Left lung (tissue), 4 donors: ENCODE measurements at regions not wholly inside any gene's neighbourhood (a gene's known extent, or its start where the extent isn't known, plus 50 kb on each side); places are given as distances from the start of the nearest gene placed in this dataset.

Experiments used
- ATAC-seq: fragments of 200-7000 bp; cut with Tn5 transposase; one replicate; pipeline ENCODE4 v1.9.1; 2020; ENCODE audit warnings: moderate library complexity
- DNase-seq, 4 donors: peaks; one replicate each; pipeline ENCODE4 v3.0.0-alpha.2; 2013 to 2020
- H3K27ac ChIP-seq, 2 donors: fragments of 200-600 bp; sonication (generic) in 1 of 2; one replicate each; pipeline versions ENCODE4 v1.5.0 to v1.8.0; 2020 to 2021
- H3K27me3 ChIP-seq, 2 donors: fragments of 200-600 bp; sonication (generic) in 1 of 2; one replicate each; pipeline versions ENCODE4 v1.5.0 to v1.8.0; 2020 to 2021
- H3K36me3 ChIP-seq, 2 donors: fragments of 200-600 bp; sonication (generic) in 1 of 2; one replicate each; pipeline versions ENCODE4 v1.5.0 to v1.8.0; 2020 to 2021
- H3K4me1 ChIP-seq, 2 donors: fragments of 200-600 bp; one replicate each; pipeline ENCODE4 v1.8.0; 2021
- H3K4me3 ChIP-seq, 2 donors: fragments of 200-600 bp; sonication (generic) in 1 of 2; one replicate each; pipeline versions ENCODE4 v1.5.0 to v1.8.0; 2020 to 2021; ENCODE audit warnings: mild to moderate bottlenecking in 1 of 2
- H3K9me3 ChIP-seq, 2 donors: fragments of 200-600 bp; sonication (generic) in 1 of 2; one replicate each; pipeline versions ENCODE4 v1.5.0 to v1.8.0; 2020 to 2021
- intact Hi-C, 2 donors: fragments of 100-400 bp; cut with DNase I; formaldehyde crosslinking; loops; one replicate each; pipeline versions ENCODE4 v1.11.2 to v1.14.2; 2022
- TF ChIP-seq, protein P1 (sequence below), 2 donors: fragments of 200-600 bp; sonication (generic) in 1 of 2; IDR thresholded peaks; one replicate each; pipeline versions ENCODE4 v1.5.0 to v1.8.0; 2021; ENCODE audit warnings: antibody characterized with exemption in 2 of 2
- donor health status: DM: no; HTN: yes; CAD: no.
- donor health status: DM: no; HTN: no; CAD: no.

DNA sequence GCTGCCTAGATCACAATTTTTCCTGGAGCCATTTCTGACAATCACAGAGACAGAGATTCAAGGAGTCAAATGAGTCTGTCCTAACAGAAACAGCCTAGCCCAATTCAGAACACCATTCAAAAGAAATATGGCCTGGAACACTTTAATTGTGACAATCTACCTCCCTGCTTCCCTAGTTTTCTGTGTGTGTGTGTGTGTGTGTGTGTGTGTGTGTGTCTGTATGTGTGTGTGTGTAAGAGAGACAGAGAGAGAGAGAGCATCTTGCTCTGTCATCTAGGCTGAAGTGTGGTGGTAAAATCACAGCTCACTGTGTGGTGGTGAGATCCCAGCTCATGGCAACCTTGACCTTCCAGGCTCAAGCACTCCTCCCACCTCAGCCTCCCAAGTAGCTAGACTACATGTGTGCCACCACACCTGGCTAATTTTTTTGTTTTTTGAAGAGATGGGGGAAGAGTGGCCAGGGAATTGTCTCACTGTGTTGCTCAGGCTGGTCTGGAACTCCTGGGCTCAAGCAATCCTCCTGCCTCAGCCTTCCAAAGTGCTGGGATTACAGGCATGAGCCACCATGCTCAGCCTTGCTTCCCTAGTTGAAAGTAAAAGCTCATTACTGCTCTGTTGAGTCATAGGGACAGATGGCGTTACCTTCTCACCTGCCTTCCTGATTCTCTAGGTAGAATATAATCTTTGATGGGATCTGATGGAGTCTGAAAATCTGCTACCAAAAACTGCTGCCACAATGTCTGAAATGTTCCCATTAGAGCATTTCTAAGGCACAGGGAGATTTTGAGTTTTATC is 89.6 kb upstream of the BEND6 start:
- no peaks in the 10 kb centered on the region for H3K36me3 ChIP-seq
- DNase-seq, result no peak
- no peak overlapping the region for H3K27ac ChIP-seq
- H3K4me1 ChIP-seq, result peaks cover 0 to 18% of the 10 kb centered on the region in 2 donors
- H3K9me3 ChIP-seq, result no peaks in the 10 kb centered on the region
- no peak for ATAC-seq
- H3K4me3 ChIP-seq, result no peak overlapping the region
- TF ChIP-seq, protein P1, sequence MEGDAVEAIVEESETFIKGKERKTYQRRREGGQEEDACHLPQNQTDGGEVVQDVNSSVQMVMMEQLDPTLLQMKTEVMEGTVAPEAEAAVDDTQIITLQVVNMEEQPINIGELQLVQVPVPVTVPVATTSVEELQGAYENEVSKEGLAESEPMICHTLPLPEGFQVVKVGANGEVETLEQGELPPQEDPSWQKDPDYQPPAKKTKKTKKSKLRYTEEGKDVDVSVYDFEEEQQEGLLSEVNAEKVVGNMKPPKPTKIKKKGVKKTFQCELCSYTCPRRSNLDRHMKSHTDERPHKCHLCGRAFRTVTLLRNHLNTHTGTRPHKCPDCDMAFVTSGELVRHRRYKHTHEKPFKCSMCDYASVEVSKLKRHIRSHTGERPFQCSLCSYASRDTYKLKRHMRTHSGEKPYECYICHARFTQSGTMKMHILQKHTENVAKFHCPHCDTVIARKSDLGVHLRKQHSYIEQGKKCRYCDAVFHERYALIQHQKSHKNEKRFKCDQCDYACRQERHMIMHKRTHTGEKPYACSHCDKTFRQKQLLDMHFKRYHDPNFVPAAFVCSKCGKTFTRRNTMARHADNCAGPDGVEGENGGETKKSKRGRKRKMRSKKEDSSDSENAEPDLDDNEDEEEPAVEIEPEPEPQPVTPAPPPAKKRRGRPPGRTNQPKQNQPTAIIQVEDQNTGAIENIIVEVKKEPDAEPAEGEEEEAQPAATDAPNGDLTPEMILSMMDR (IDR thresholded peaks at IDR 0.05), result no peak
- no peaks in the 10 kb centered on the region for H3K27me3 ChIP-seq
- intact Hi-C loops, result no loop called here

DNA sequence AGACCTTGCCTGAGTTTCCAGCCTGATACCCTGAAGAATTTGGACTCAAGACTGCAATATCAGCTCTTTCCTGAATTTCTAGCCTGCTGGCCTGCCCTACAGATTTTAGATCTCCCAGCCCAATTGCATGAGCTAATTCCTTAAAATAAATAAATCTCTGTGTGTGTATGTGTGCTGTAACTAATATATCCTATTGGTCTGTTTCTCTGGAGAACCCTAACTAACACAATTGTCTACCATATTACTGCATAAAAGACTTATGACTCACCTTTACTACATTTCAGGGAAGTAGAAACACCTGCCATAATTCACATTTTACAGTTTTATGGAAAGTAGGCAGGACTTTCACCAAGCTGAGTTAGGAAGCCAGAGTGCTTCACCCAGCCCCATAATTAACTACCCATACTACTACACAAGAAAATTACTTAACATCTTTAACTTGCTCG is 90.7 kb upstream of the BEND6 start:
- no peak overlapping the region for H3K27ac ChIP-seq
- DNase-seq (no peak), ATAC-seq (no peak)
- H3K36me3 ChIP-seq, result no peaks in the 10 kb centered on the region
- H3K9me3 ChIP-seq, result no peaks in the 10 kb centered on the region
- H3K4me3 ChIP-seq, result no peak overlapping the region
- no peaks in the 10 kb centered on the region for H3K27me3 ChIP-seq
- intact Hi-C loops, result no loop called here
- TF ChIP-seq, protein P1 (IDR thresholded peaks at IDR 0.05), result no peak
- H3K4me1 ChIP-seq, result peaks cover 0 to 18% of the 10 kb centered on the region in 2 donors

DNA sequence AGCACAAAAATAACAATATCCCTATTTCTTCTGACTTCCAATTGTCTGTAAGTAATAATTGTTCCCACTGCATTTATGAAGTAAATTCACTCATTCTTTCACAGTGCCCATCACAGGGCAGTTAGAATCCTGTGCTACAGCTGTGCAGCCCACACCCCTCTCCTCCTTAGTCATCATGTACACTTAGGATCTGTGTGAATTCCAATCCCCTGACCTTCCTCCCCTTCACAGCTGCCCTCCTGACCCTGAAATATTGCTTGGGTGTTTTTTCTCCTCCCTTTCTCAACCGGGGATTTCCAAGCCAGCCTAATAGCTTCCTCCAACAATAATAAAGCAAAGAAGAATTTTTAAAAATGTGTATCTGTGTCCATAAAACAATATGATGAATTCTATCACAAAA is 91.5 kb upstream of the BEND6 start:
- H3K9me3 ChIP-seq, result no peaks in the 10 kb centered on the region
- H3K4me1 ChIP-seq, result peaks cover 0 to 14% of the 10 kb centered on the region in 2 donors
- H3K4me3 ChIP-seq, result no peak overlapping the region
- intact Hi-C loops, result no loop called here
- ATAC-seq (peak; percentile 77), DNase-seq (no peak)
- TF ChIP-seq, protein P1 (IDR thresholded peaks at IDR 0.05), result no peak
- no peaks in the 10 kb centered on the region for H3K36me3 ChIP-seq
- H3K27me3 ChIP-seq, result no peaks in the 10 kb centered on the region
- H3K27ac ChIP-seq, result no peak overlapping the region

DNA sequence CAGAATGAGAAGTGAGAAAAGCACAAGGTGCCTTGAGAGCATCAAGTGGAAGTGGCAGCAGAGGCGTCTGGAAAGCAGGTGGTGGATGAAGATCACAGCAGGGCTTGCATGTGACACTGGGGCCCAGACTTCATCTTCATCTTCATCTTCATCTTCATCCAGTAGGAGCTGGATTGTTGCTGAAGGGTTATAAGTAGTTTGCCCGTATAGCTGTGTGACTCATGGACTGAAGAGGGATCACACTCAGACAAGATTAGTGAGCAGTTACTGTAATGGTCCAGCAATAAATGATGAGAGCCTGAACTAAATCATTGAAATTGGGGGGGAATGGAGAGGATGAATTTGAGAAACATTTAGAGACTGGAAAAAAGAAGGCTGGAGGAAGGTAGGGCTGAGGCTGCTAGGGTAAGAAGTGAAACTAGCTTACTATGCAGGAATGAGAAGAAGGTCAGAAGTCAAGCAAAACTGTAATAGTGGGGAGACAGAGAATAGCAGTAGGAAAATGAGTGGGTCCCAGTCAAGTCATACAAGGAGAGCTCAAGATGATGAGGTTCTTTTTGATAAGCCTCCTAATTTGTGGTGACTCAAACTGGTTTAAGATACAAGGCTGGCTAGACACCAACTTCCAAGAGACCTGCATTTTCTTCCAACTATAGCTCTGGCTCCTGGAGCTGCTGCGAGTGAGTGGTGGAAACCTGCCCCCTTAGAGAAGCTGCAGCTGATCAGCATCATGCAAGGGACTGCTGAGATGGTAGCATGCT is 92.3 kb upstream of the BEND6 start:
- no peaks in the 10 kb centered on the region for H3K9me3 ChIP-seq
- no peaks in the 10 kb centered on the region for H3K36me3 ChIP-seq
- intact Hi-C loops, result no loop called here
- H3K4me3 ChIP-seq, result no peak overlapping the region
- no peak for DNase-seq
- no peaks in the 10 kb centered on the region for H3K27me3 ChIP-seq
- H3K4me1 ChIP-seq, result peaks cover 0 to 14% of the 10 kb centered on the region in 2 donors
- peak; percentile 47 for ATAC-seq
- no peak overlapping the region for H3K27ac ChIP-seq
- TF ChIP-seq, protein P1 (IDR thresholded peaks at IDR 0.05), result no peak

DNA sequence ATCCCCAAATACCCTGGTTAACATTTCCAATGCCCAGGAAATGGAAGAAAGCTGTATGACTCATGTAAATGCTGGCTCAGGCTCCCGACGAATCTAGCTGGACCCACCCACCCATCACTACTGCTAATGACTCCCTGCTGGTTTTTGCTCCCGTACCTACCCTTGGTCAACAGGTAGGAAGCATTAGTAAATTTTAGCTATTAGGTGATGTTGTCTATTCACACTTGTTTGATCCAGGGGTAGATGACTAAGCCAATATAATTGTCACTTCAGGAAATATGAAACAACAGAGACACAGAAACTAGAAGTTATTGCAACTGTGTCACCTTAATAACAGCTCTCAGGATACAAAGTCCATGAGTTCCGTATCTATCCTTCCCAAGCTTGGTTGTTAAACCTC is 94.4 kb upstream of the BEND6 start:
- no peaks in the 10 kb centered on the region for H3K9me3 ChIP-seq
- DNase-seq (no peak), ATAC-seq (no peak)
- H3K4me1 ChIP-seq, result peaks cover 0 to 14% of the 10 kb centered on the region in 2 donors
- H3K27me3 ChIP-seq, result no peaks in the 10 kb centered on the region
- H3K27ac ChIP-seq, result no peak overlapping the region
- H3K4me3 ChIP-seq, result no peak overlapping the region
- TF ChIP-seq, protein P1 (IDR thresholded peaks at IDR 0.05), result no peak
- intact Hi-C loops, result no loop called here
- H3K36me3 ChIP-seq, result no peaks in the 10 kb centered on the region
